ENCODE measurements at regions not wholly inside any gene's neighbourhood (a gene's known extent, or its start where the extent isn't known, plus 50 kb on each side); places are given as distances from the start of the nearest gene placed in this dataset.

- no peak for TF ChIP-seq CTCF (conservative IDR thresholded peaks at IDR 0.05; ENCODE audit: low read depth, low read length)
- TF ChIP-seq POLR2A (IDR thresholded peaks at IDR 0.05; ENCODE audit: low read depth, low read length) = no peak
- no peak for TF ChIP-seq FOS (IDR thresholded peaks at IDR 0.05; ENCODE audit: low read depth, low read length)
- TF ChIP-seq BHLHE40 (IDR thresholded peaks at IDR 0.05; ENCODE audit: low read depth, low read length) = no peak
- no peak for TF ChIP-seq RFX5 (IDR thresholded peaks at IDR 0.05; ENCODE audit: low read depth, low read length)
- TF ChIP-seq USF2 (IDR thresholded peaks at IDR 0.05; ENCODE audit: low read depth, low read length) = no peak
- no peak for TF ChIP-seq SMC3 (IDR thresholded peaks at IDR 0.05; ENCODE audit: low read depth, low read length)
- TF ChIP-seq RAD21 (IDR thresholded peaks at IDR 0.05; ENCODE audit: low read length) = no peak
Measured at GRCh38 chr4:111045992-111046391, 423.1 kb upstream of the PITX2 start.

Data from IMR-90 (cell line).